Neutrophil (primary cell): ENCODE measurements at regions not wholly inside any gene's neighbourhood (a gene's known extent, or its start where the extent isn't known, plus 50 kb on each side); places are given as distances from the start of the nearest gene placed in this dataset.
A peak's percentile ranks its signal among the peaks of the same experiment; 100 is the strongest.

Experiments
- H3K27ac ChIP-seq: fragments of 200-600 bp; sonication (generic); 2 replicates; pipeline ENCODE4 v1.5.1; 2016; ENCODE audit warnings: mild to moderate bottlenecking, moderate library complexity
- H3K27me3 ChIP-seq: fragments of 200-600 bp; sonication (generic); 2 replicates; pipeline ENCODE4 v1.6.0; 2016; ENCODE audit warnings: mild to moderate bottlenecking
- H3K36me3 ChIP-seq: fragments of 200-600 bp; sonication (generic); 2 replicates; pipeline ENCODE4 v1.5.1; 2017
- H3K4me1 ChIP-seq, 2 experiments: fragments of 200-600 bp in 1 of 2; sonication (generic) in 1 of 2; 1 replicate in 1 of 2; 2 replicates in 1 of 2; pipeline versions ENCODE4 v1.5.1 to v1.6.1; 2013 to 2016; ENCODE audit warnings: low read depth in 1 of 2, low read length in 1 of 2, mild to moderate bottlenecking in 1 of 2, moderate library complexity in 1 of 2; ENCODE audit not compliant: control insufficient read depth in 1 of 2, insufficient read depth in 1 of 2
- H3K4me3 ChIP-seq, 2 experiments: fragments of 200-600 bp in 1 of 2; sonication (generic) in 1 of 2; 1 replicate in 1 of 2; 2 replicates in 1 of 2; pipeline ENCODE4 v1.5.1; 2013 to 2016; ENCODE audit warnings: low read depth in 1 of 2, low read length in 1 of 2, mild to moderate bottlenecking in 1 of 2, moderate library complexity in 1 of 2
- H3K9me3 ChIP-seq: fragments of 200-600 bp; sonication (generic); 2 replicates; pipeline ENCODE4 v1.5.1; 2016
- TF ChIP-seq, protein P1 (sequence below): fragments of 200-600 bp; sonication (generic); IDR thresholded peaks from 2 replicates; pipeline ENCODE4 v1.5.1; 2016; ENCODE audit warnings: antibody characterized with exemption

DNA sequence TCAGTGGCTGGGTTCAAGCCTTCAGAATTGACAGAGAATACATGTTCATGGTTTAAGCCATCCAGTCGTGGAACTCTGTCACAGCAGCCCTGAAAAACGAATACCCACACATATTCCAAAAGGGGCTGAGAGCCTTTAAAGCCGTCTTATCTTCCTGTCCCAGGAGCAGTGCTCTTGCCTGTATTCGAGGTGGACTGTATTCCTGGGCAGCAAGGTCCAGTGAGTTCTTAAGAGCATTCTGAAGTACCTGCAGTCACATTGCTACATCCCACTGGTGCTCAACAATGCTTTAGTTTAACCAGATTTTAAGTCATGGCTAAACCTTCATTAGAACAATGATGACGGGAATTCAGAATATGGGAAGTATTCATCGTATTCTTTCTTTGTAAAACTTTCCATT is 380.7 kb upstream of the KLF4 start:
- Histone ChIP-seq H3K36me3 (no peaks in the 10 kb centered on the region), H3K27ac (no peak overlapping the region)
- TF ChIP-seq, protein P1, sequence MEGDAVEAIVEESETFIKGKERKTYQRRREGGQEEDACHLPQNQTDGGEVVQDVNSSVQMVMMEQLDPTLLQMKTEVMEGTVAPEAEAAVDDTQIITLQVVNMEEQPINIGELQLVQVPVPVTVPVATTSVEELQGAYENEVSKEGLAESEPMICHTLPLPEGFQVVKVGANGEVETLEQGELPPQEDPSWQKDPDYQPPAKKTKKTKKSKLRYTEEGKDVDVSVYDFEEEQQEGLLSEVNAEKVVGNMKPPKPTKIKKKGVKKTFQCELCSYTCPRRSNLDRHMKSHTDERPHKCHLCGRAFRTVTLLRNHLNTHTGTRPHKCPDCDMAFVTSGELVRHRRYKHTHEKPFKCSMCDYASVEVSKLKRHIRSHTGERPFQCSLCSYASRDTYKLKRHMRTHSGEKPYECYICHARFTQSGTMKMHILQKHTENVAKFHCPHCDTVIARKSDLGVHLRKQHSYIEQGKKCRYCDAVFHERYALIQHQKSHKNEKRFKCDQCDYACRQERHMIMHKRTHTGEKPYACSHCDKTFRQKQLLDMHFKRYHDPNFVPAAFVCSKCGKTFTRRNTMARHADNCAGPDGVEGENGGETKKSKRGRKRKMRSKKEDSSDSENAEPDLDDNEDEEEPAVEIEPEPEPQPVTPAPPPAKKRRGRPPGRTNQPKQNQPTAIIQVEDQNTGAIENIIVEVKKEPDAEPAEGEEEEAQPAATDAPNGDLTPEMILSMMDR, result no peak

DNA sequence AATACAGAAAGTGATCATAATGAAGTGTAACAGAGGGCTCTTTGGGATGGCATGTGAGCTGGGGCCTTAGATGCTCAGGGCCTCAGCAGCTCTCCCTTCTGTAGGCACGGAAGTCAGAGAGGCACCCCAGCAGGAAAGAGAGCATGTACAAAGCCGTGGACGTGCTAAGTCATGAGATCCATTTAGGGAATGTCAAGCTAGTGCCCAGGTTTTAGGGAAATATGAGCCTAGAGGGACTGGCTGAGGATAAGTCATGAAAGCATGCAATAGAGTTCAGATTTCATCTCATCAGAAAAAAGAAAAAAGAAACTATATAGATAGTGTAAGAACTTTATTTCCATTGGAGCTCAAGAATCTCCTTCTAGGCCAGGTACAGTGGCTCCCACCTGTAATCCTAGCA is 379.5 kb upstream of the KLF4 start:
- Histone ChIP-seq H3K9me3 (no peaks in the 10 kb centered on the region), H3K27me3 (no peaks in the 10 kb centered on the region), H3K27ac (peak overlapping the region; percentile 79), H3K4me1 (peaks cover 52 to 64% of the 10 kb centered on the region in 2 experiments), H3K4me3 (no peak overlapping the region), H3K36me3 (no peaks in the 10 kb centered on the region)
- TF ChIP-seq, protein P1, result no peak

More for the DNA sequence above, 380.7 kb upstream of the KLF4 start:
- no peaks in the 10 kb centered on the region for H3K9me3 ChIP-seq
- peaks cover 54 to 64% of the 10 kb centered on the region in 2 experiments for H3K4me1 ChIP-seq
- H3K27me3 ChIP-seq, result no peaks in the 10 kb centered on the region
- H3K4me3 ChIP-seq, result no peak overlapping the region

DNA sequence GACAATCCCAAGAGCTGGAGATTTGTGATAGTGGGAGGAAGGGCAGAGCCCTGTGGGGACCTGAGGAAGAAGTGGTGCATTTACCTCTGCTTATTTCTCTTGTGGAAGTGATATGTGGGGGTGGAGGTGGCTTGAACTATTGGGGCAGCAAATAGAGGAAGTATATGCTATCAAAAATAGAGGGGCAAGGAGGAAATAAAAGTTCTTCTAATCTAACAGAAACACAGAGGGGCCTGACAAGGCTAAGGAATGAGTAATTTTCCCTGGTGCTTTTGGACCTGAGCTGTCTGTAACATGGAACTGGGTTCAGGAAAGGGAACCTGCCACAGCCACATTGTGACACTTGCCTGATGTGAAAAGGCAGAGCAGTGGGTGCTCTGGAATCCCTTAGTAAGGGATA is 378.6 kb upstream of the KLF4 start:
- Histone ChIP-seq H3K36me3 (no peaks in the 10 kb centered on the region), H3K9me3 (no peaks in the 10 kb centered on the region), H3K4me1 (peaks cover 60 to 72% of the 10 kb centered on the region in 2 experiments), H3K27ac (peak overlapping the region; percentile 79), H3K27me3 (no peaks in the 10 kb centered on the region), H3K4me3 (peak overlapping the region in 1 of 2 experiments; percentile 25)
- TF ChIP-seq, protein P1, result no peak

DNA sequence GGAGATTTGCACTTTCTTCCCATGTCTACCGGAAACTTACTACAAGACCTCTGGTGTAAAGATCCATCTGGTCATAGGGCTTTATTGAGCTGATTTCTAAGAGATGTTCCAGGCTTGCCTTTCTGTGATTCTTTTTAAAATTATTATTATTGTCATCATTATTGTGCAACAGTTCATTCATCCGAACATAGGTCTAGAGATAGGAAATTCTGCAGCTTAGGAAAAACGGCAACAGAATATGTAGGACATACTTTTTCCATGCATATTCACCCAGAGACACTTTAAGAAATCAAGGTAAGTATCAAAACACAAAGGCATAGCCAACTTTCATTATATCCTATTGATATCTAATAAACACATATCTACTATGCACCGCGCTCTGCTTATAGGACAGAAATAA is 378.2 kb upstream of the KLF4 start:
- H3K9me3 ChIP-seq, result no peaks in the 10 kb centered on the region
- H3K27me3 ChIP-seq, result no peaks in the 10 kb centered on the region
- no peak overlapping the region for H3K4me3 ChIP-seq
- TF ChIP-seq, protein P1, result no peak
- peak overlapping the region; percentile 79 for H3K27ac ChIP-seq
- peaks cover 65 to 77% of the 10 kb centered on the region in 2 experiments for H3K4me1 ChIP-seq
- H3K36me3 ChIP-seq, result no peaks in the 10 kb centered on the region

DNA sequence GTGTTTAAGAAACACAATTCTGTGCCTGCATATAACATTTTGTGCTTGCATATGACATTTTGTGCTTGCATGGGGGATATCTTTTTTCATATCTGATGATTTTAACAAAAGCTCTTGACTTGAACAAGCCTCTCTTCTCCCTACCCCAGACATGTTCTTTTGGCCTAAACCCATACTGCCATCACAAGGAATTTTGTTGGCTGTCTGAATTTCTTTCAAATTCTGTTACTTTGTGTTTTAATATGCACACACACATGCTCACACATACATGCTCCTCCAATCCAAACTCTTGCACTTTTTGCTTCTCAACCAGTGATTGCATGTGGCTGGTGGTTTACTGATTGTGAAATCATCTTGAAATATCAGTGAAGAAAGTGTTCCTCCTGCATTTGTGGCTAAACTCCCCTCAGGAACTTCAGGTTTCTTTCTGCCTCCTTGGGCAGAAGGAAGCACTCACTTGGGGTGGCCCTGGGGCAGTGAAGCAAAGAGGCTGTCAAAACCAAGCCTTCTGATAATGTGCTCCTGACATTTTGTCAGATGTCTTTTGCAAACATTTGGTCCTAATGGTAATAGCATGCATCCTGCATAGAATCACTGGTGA is 377.2 kb upstream of the KLF4 start:
- no peaks in the 10 kb centered on the region for H3K36me3 ChIP-seq
- no peaks in the 10 kb centered on the region for H3K27me3 ChIP-seq
- peak overlapping the region; percentile 79 for H3K27ac ChIP-seq
- peak overlapping the region; percentile 1 to 2 for H3K4me3 ChIP-seq
- no peaks in the 10 kb centered on the region for H3K9me3 ChIP-seq
- peaks cover 74 to 86% of the 10 kb centered on the region in 2 experiments for H3K4me1 ChIP-seq
- TF ChIP-seq, protein P1, result no peak
